Myocyte (in vitro differentiated cells): ENCODE measurements at regions not wholly inside any gene's neighbourhood (a gene's known extent, or its start where the extent isn't known, plus 50 kb on each side); places are given as distances from the start of the nearest gene placed in this dataset.
A peak's percentile ranks its signal among the peaks of the same experiment; 100 is the strongest.
"Not testable (repeated sequence)": the region's sequence is repeated elsewhere in the genome, so short reads cannot be mapped to it uniquely, and the experiment has no call there.

Experiments
- DNase-seq: peaks from one replicate; pipeline ENCODE4 v3.0.0-alpha.2; 2012; ENCODE audit warnings: low read depth

- no peak for DNase-seq
Observed at GRCh38 chr9:20240498-20240897, 381.8 kb downstream of the MLLT3 start.

GRCh38 chr9:20238921-20239320, 383.4 kb downstream of the MLLT3 start:
- DNase-seq, result no peak

GRCh38 chr9:20237686-20238085, 384.6 kb downstream of the MLLT3 start:
- no peak for DNase-seq

GRCh38 chr9:20236676-20237075, 385.6 kb downstream of the MLLT3 start:
- no peak for DNase-seq

GRCh38 chr9:20235206-20235605, 387.1 kb downstream of the MLLT3 start:
- DNase-seq, result not testable (repeated sequence)

GRCh38 chr9:20228096-20228495, 394.2 kb downstream of the MLLT3 start:
- no peak for DNase-seq

GRCh38 chr9:20227166-20227874, 395.0 kb downstream of the MLLT3 start:
- no peak for DNase-seq

- DNase-seq, result no peak
Observed at GRCh38 chr9:20226345-20226744, 396.0 kb downstream of the MLLT3 start.

- DNase-seq, result peak; percentile 31
Observed at GRCh38 chr9:20225826-20226225, 396.5 kb downstream of the MLLT3 start.

- DNase-seq, result no peak
Observed at GRCh38 chr9:20224756-20225155, 397.5 kb downstream of the MLLT3 start.

GRCh38 chr9:20220286-20220685, 402.0 kb downstream of the MLLT3 start:
- peak; percentile 60 for DNase-seq

GRCh38 chr9:20219437-20219836, 402.9 kb downstream of the MLLT3 start:
- no peak for DNase-seq

GRCh38 chr9:20217596-20217995, 404.7 kb downstream of the MLLT3 start:
- no peak for DNase-seq

- no peak for DNase-seq
Observed at GRCh38 chr9:20216438-20216837, 405.9 kb downstream of the MLLT3 start.

- DNase-seq, result no peak
Observed at GRCh38 chr9:20215552-20215951, 406.7 kb downstream of the MLLT3 start.

GRCh38 chr9:20212806-20213205, 409.5 kb downstream of the MLLT3 start:
- DNase-seq, result no peak

GRCh38 chr9:20209391-20210340, 412.6 kb downstream of the MLLT3 start:
- DNase-seq, result no peak

GRCh38 chr9:20208961-20209371, 413.3 kb downstream of the MLLT3 start:
- DNase-seq, result no peak

- DNase-seq, result no peak
Observed at GRCh38 chr9:20208226-20208625, 414.1 kb downstream of the MLLT3 start.

GRCh38 chr9:20207176-20207575, 415.1 kb downstream of the MLLT3 start:
- DNase-seq, result no peak

GRCh38 chr9:20205821-20206220, 416.5 kb downstream of the MLLT3 start:
- DNase-seq, result no peak

GRCh38 chr9:20200991-20201431, 412.2 kb upstream of the SLC24A2 start:
- peak; percentile 97 for DNase-seq
